ENCODE measurements at regions not wholly inside any gene's neighbourhood (a gene's known extent, or its start where the extent isn't known, plus 50 kb on each side); places are given as distances from the start of the nearest gene placed in this dataset.

- H3K36me3 ChIP-seq (ENCODE audit: control insufficient read depth, insufficient read depth, low read length) = no peaks in the 10 kb centered on the region
- H3K9ac ChIP-seq (ENCODE audit: low read depth, low read length) = no peak overlapping the region
- no peak overlapping the region for H3K4me3 ChIP-seq (ENCODE audit: low read depth, low read length)
- H3K9me3 ChIP-seq (ENCODE audit: control insufficient read depth, insufficient read depth, low read length) = no peaks in the 10 kb centered on the region
- no peaks in the 10 kb centered on the region for H3K27me3 ChIP-seq (ENCODE audit: control insufficient read depth, insufficient read depth, low read length)
- no peaks in the 10 kb centered on the region for H3K4me1 ChIP-seq (ENCODE audit: control insufficient read depth, insufficient read depth, low read length)
Observed at GRCh38 chr7:49630513-49630912, 142.9 kb upstream of the VWC2 start.

- Histone ChIP-seq H3K9ac (ENCODE audit: low read depth, low read length) (no peak overlapping the region), H3K27me3 (ENCODE audit: control insufficient read depth, insufficient read depth, low read length) (no peaks in the 10 kb centered on the region), H3K9me3 (ENCODE audit: control insufficient read depth, insufficient read depth, low read length) (no peaks in the 10 kb centered on the region), H3K4me1 (ENCODE audit: control insufficient read depth, insufficient read depth, low read length) (no peaks in the 10 kb centered on the region), H3K4me3 (ENCODE audit: low read depth, low read length) (no peak overlapping the region), H3K36me3 (ENCODE audit: control insufficient read depth, insufficient read depth, low read length) (no peaks in the 10 kb centered on the region)
Observed at GRCh38 chr7:49631071-49631815, 142.2 kb upstream of the VWC2 start.

- Histone ChIP-seq H3K9me3 (ENCODE audit: control insufficient read depth, insufficient read depth, low read length) (no peaks in the 10 kb centered on the region), H3K4me3 (ENCODE audit: low read depth, low read length) (no peak overlapping the region), H3K4me1 (ENCODE audit: control insufficient read depth, insufficient read depth, low read length) (no peaks in the 10 kb centered on the region), H3K27me3 (ENCODE audit: control insufficient read depth, insufficient read depth, low read length) (no peaks in the 10 kb centered on the region), H3K36me3 (ENCODE audit: control insufficient read depth, insufficient read depth, low read length) (no peaks in the 10 kb centered on the region), H3K9ac (ENCODE audit: low read depth, low read length) (no peak overlapping the region)
Observed at GRCh38 chr7:49631960-49632359, 141.5 kb upstream of the VWC2 start.

GRCh38 chr7:49635800-49636199 is 137.6 kb upstream of the VWC2 start:
- H3K27me3 ChIP-seq (ENCODE audit: control insufficient read depth, insufficient read depth, low read length) = no peaks in the 10 kb centered on the region
- no peak overlapping the region for H3K4me3 ChIP-seq (ENCODE audit: low read depth, low read length)
- H3K36me3 ChIP-seq (ENCODE audit: control insufficient read depth, insufficient read depth, low read length) = no peaks in the 10 kb centered on the region
- no peaks in the 10 kb centered on the region for H3K9me3 ChIP-seq (ENCODE audit: control insufficient read depth, insufficient read depth, low read length)
- no peak overlapping the region for H3K9ac ChIP-seq (ENCODE audit: low read depth, low read length)
- no peaks in the 10 kb centered on the region for H3K4me1 ChIP-seq (ENCODE audit: control insufficient read depth, insufficient read depth, low read length)

- H3K36me3 ChIP-seq (ENCODE audit: control insufficient read depth, insufficient read depth, low read length) = no peaks in the 10 kb centered on the region
- H3K9me3 ChIP-seq (ENCODE audit: control insufficient read depth, insufficient read depth, low read length) = no peaks in the 10 kb centered on the region
Observed at GRCh38 chr7:49636400-49636799, 137.0 kb upstream of the VWC2 start.

GRCh38 chr7:49638166-49638565 is 135.3 kb upstream of the VWC2 start:
- Histone ChIP-seq H3K36me3 (ENCODE audit: control insufficient read depth, insufficient read depth, low read length) (no peaks in the 10 kb centered on the region), H3K4me1 (ENCODE audit: control insufficient read depth, insufficient read depth, low read length) (no peaks in the 10 kb centered on the region), H3K9ac (ENCODE audit: low read depth, low read length) (no peak overlapping the region), H3K9me3 (ENCODE audit: control insufficient read depth, insufficient read depth, low read length) (no peaks in the 10 kb centered on the region), H3K27me3 (ENCODE audit: control insufficient read depth, insufficient read depth, low read length) (no peaks in the 10 kb centered on the region), H3K4me3 (ENCODE audit: low read depth, low read length) (no peak overlapping the region)

More at GRCh38 chr7:49636400-49636799, 137.0 kb upstream of the VWC2 start:
- H3K9ac ChIP-seq (ENCODE audit: low read depth, low read length) = no peak overlapping the region
- H3K27me3 ChIP-seq (ENCODE audit: control insufficient read depth, insufficient read depth, low read length) = no peaks in the 10 kb centered on the region
- no peaks in the 10 kb centered on the region for H3K4me1 ChIP-seq (ENCODE audit: control insufficient read depth, insufficient read depth, low read length)
- H3K4me3 ChIP-seq (ENCODE audit: low read depth, low read length) = no peak overlapping the region

- no peak overlapping the region for H3K9ac ChIP-seq (ENCODE audit: low read depth, low read length)
- H3K4me3 ChIP-seq (ENCODE audit: low read depth, low read length) = no peak overlapping the region
- H3K9me3 ChIP-seq (ENCODE audit: control insufficient read depth, insufficient read depth, low read length) = no peaks in the 10 kb centered on the region
- H3K36me3 ChIP-seq (ENCODE audit: control insufficient read depth, insufficient read depth, low read length) = no peaks in the 10 kb centered on the region
- H3K4me1 ChIP-seq (ENCODE audit: control insufficient read depth, insufficient read depth, low read length) = no peaks in the 10 kb centered on the region
- no peaks in the 10 kb centered on the region for H3K27me3 ChIP-seq (ENCODE audit: control insufficient read depth, insufficient read depth, low read length)
Observed at GRCh38 chr7:49639068-49639593, 134.3 kb upstream of the VWC2 start.

GRCh38 chr7:49639808-49640207 is 133.6 kb upstream of the VWC2 start:
- H3K27me3 ChIP-seq (ENCODE audit: control insufficient read depth, insufficient read depth, low read length) = no peaks in the 10 kb centered on the region
- no peak overlapping the region for H3K9ac ChIP-seq (ENCODE audit: low read depth, low read length)
- no peaks in the 10 kb centered on the region for H3K9me3 ChIP-seq (ENCODE audit: control insufficient read depth, insufficient read depth, low read length)
- no peak overlapping the region for H3K4me3 ChIP-seq (ENCODE audit: low read depth, low read length)
- H3K4me1 ChIP-seq (ENCODE audit: control insufficient read depth, insufficient read depth, low read length) = no peaks in the 10 kb centered on the region
- H3K36me3 ChIP-seq (ENCODE audit: control insufficient read depth, insufficient read depth, low read length) = no peaks in the 10 kb centered on the region

GRCh38 chr7:49643321-49643720 is 130.1 kb upstream of the VWC2 start:
- no peaks in the 10 kb centered on the region for H3K36me3 ChIP-seq (ENCODE audit: control insufficient read depth, insufficient read depth, low read length)
- no peak overlapping the region for H3K9ac ChIP-seq (ENCODE audit: low read depth, low read length)

GRCh38 chr7:49643736-49644135 is 129.7 kb upstream of the VWC2 start:
- H3K4me1 ChIP-seq (ENCODE audit: control insufficient read depth, insufficient read depth, low read length) = no peaks in the 10 kb centered on the region
- no peak overlapping the region for H3K4me3 ChIP-seq (ENCODE audit: low read depth, low read length)
- no peaks in the 10 kb centered on the region for H3K9me3 ChIP-seq (ENCODE audit: control insufficient read depth, insufficient read depth, low read length)
- no peaks in the 10 kb centered on the region for H3K27me3 ChIP-seq (ENCODE audit: control insufficient read depth, insufficient read depth, low read length)
- no peaks in the 10 kb centered on the region for H3K36me3 ChIP-seq (ENCODE audit: control insufficient read depth, insufficient read depth, low read length)
- H3K9ac ChIP-seq (ENCODE audit: low read depth, low read length) = no peak overlapping the region

More at GRCh38 chr7:49643321-49643720, 130.1 kb upstream of the VWC2 start:
- Histone ChIP-seq H3K4me3 (ENCODE audit: low read depth, low read length) (no peak overlapping the region), H3K4me1 (ENCODE audit: control insufficient read depth, insufficient read depth, low read length) (no peaks in the 10 kb centered on the region), H3K27me3 (ENCODE audit: control insufficient read depth, insufficient read depth, low read length) (no peaks in the 10 kb centered on the region), H3K9me3 (ENCODE audit: control insufficient read depth, insufficient read depth, low read length) (no peaks in the 10 kb centered on the region)

GRCh38 chr7:49644396-49645166 is 128.9 kb upstream of the VWC2 start:
- Histone ChIP-seq H3K4me3 (ENCODE audit: low read depth, low read length) (no peak overlapping the region), H3K27me3 (ENCODE audit: control insufficient read depth, insufficient read depth, low read length) (no peaks in the 10 kb centered on the region), H3K36me3 (ENCODE audit: control insufficient read depth, insufficient read depth, low read length) (no peaks in the 10 kb centered on the region), H3K9me3 (ENCODE audit: control insufficient read depth, insufficient read depth, low read length) (peaks cover 4% of the 10 kb centered on the region), H3K4me1 (ENCODE audit: control insufficient read depth, insufficient read depth, low read length) (no peaks in the 10 kb centered on the region), H3K9ac (ENCODE audit: low read depth, low read length) (no peak overlapping the region)

- no peaks in the 10 kb centered on the region for H3K27me3 ChIP-seq (ENCODE audit: control insufficient read depth, insufficient read depth, low read length)
- no peak overlapping the region for H3K4me3 ChIP-seq (ENCODE audit: low read depth, low read length)
- H3K4me1 ChIP-seq (ENCODE audit: control insufficient read depth, insufficient read depth, low read length) = no peaks in the 10 kb centered on the region
Observed at GRCh38 chr7:49645296-49645695, 128.1 kb upstream of the VWC2 start.

More at GRCh38 chr7:49645296-49645695, 128.1 kb upstream of the VWC2 start:
- Histone ChIP-seq H3K9me3 (ENCODE audit: control insufficient read depth, insufficient read depth, low read length) (peaks cover 4% of the 10 kb centered on the region), H3K36me3 (ENCODE audit: control insufficient read depth, insufficient read depth, low read length) (no peaks in the 10 kb centered on the region), H3K9ac (ENCODE audit: low read depth, low read length) (no peak overlapping the region)
